OCI-LY1 (cell line): ENCODE measurements at regions not wholly inside any gene's neighbourhood (a gene's known extent, or its start where the extent isn't known, plus 50 kb on each side); places are given as distances from the start of the nearest gene placed in this dataset.

Experiments
- H2AFZ ChIP-seq: fragments of 200-600 bp; sonication (generic), shearing (Covaris generic); 2 replicates; pipeline ENCODE4 v1.6.0; 2014; ENCODE audit warnings: antibody characterized with exemption, mild to moderate bottlenecking, low read length
- H3F3A ChIP-seq: fragments of 200-600 bp; sonication (generic), shearing (Covaris generic); 2 replicates; pipeline ENCODE4 v1.6.0; 2014; ENCODE audit warnings: mild to moderate bottlenecking, antibody characterized with exemption, low read length, moderate library complexity; ENCODE audit not compliant: insufficient read depth
- H3K27ac ChIP-seq: fragments of 200-600 bp; sonication (generic); 2 replicates; pipeline ENCODE4 v1.5.1; 2014; ENCODE audit warnings: low read length, mixed run types, mild to moderate bottlenecking, low read depth; ENCODE audit not compliant: poor library complexity, severe bottlenecking
- H3K27me3 ChIP-seq: fragments of 200-600 bp; sonication (generic); 2 replicates; pipeline ENCODE4 v1.6.0; 2014; ENCODE audit warnings: antibody characterized with exemption, mild to moderate bottlenecking, low read length, moderate library complexity; ENCODE audit not compliant: insufficient read depth
- H3K36me3 ChIP-seq: fragments of 200-600 bp; sonication (generic); 2 replicates; pipeline ENCODE4 v1.6.1; 2014; ENCODE audit warnings: mild to moderate bottlenecking, antibody characterized with exemption, low read length, moderate library complexity, mixed read lengths; ENCODE audit not compliant: insufficient read depth
- H3K4me1 ChIP-seq: fragments of 200-600 bp; sonication (generic); 2 replicates; pipeline ENCODE4 v1.5.1; 2014; ENCODE audit warnings: mild to moderate bottlenecking, low read length, moderate library complexity; ENCODE audit not compliant: insufficient read depth, severe bottlenecking
- H3K4me2 ChIP-seq: fragments of 200-600 bp; sonication (generic), shearing (Covaris generic); 2 replicates; pipeline ENCODE4 v1.6.1; 2014; ENCODE audit warnings: low read length
- H3K4me3 ChIP-seq: fragments of 200-600 bp; sonication (generic); 2 replicates; pipeline ENCODE4 v1.5.1; 2014; ENCODE audit warnings: low read length, low read depth, mild to moderate bottlenecking, mixed read lengths; ENCODE audit not compliant: poor library complexity, severe bottlenecking
- H3K79me2 ChIP-seq: fragments of 200-600 bp; shearing (Covaris generic); 2 replicates; pipeline ENCODE4 v1.6.1; 2016; ENCODE audit warnings: mixed run types, low read length, mixed read lengths; ENCODE audit not compliant: insufficient read depth
- H3K9ac ChIP-seq: fragments of 200-600 bp; sonication (generic), shearing (Covaris generic); 2 replicates; pipeline ENCODE4 v1.6.1; 2014; ENCODE audit warnings: mild to moderate bottlenecking, low read length, mixed read lengths
- H3K9me2 ChIP-seq: fragments of 200-600 bp; sonication (generic), shearing (Covaris generic); 2 replicates; pipeline ENCODE4 v1.6.1; 2014; ENCODE audit warnings: low read depth, mild to moderate bottlenecking, low read length, mixed read lengths
- H3K9me3 ChIP-seq: fragments of 200-600 bp; shearing (Covaris generic); 2 replicates; pipeline ENCODE4 v1.6.1; 2014; ENCODE audit warnings: low read length, mixed read lengths
- H4K20me1 ChIP-seq: fragments of 200-600 bp; sonication (generic), shearing (Covaris generic); 2 replicates; pipeline ENCODE4 v1.6.0; 2016; ENCODE audit warnings: mild to moderate bottlenecking, low read length; ENCODE audit not compliant: insufficient read depth
- EZH2 ChIP-seq: fragments of 200-600 bp; sonication (generic), shearing (Covaris generic); IDR thresholded peaks from 2 replicates; pipeline ENCODE4 v1.8.0; 2017; ENCODE audit warnings: borderline replicate concordance, mixed run types, mild to moderate bottlenecking, antibody characterized with exemption, low read length, moderate library complexity, mixed read lengths
- TF ChIP-seq, protein P1 (sequence below): fragments of 200-600 bp; sonication (generic), shearing (Covaris generic); IDR thresholded peaks from 2 replicates; pipeline ENCODE4 v1.5.1; 2017; ENCODE audit warnings: mild to moderate bottlenecking, antibody characterized with exemption, low read length, moderate library complexity, mixed read lengths

DNA sequence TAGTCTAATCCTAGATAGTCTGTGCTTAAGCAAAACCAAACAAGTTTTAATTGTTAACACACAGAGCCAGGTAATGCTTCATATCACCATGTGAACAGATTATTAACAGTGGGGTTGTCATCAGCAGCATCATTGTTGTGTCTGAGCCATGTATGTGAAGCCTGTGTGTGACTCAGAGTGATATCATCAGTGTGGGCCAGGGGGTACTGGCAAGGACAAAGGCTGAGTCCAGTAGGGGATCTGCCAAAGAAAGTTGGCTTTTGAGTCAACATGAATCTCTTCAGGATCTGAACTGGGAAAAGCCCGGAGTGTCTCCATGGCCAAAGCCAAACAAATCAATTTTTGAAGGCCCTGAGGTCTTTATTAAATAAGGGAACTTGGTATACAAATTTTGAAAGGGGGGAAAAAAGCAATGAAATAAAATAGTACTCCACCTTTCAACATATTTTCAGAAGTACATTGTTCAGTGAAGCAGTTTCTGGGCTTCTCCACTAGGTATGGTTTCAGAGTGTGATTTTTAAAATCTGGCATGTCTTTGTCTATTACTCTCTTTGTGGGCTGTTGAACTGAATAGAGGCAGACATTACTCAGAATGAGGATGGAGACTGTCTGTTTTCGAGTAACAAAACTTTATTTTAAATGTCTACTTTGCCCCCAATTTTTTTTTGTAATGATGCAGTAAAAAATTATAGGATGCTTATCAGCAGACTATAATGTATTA lies 444.2 kb upstream of the JAG1 start:
- Histone ChIP-seq H3K9me2 (no peaks in the 10 kb centered on the region), H3K4me2 (no peak overlapping the region), H3K9me3 (no peaks in the 10 kb centered on the region)

DNA sequence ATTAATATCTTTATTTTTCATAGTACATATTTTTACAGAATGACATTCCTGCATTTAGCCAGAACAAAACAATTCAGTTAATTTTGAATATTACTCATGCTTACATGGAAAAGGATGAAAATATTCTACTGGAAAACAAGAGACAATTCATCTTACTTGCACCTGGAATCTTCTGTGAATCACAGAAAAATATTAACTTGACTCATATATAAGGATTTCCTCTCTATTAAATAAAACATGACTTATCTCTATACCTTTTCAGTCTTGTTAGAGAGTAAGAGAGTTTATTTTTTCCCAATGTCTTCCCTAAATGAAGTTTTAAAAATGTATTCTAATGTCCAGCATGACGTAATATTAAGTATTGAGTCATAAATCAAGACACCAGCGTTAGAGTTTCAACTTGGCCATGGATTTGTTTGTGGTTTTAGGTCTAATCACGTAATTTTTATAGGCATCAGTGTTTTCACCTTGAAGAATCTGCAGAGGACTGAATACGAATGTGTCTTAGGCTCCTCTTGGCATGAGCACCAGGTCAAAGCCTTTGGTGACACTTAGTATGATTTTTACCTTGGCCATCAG lies 445.1 kb upstream of the JAG1 start:
- Histone ChIP-seq H3K4me3 (no peak overlapping the region), H4K20me1 (no peaks in the 10 kb centered on the region), H3K36me3 (no peaks in the 10 kb centered on the region), H3K9ac (no peak overlapping the region), H3K4me2 (no peak overlapping the region), H3K27ac (no peak overlapping the region), H3K79me2 (no peaks in the 10 kb centered on the region), H3K9me2 (no peaks in the 10 kb centered on the region), H3K4me1 (no peaks in the 10 kb centered on the region), H2AFZ (no peak overlapping the region), H3K9me3 (no peaks in the 10 kb centered on the region), H3K27me3 (no peaks in the 10 kb centered on the region), H3F3A (no peaks in the 10 kb centered on the region)
- TF ChIP-seq, protein P1, sequence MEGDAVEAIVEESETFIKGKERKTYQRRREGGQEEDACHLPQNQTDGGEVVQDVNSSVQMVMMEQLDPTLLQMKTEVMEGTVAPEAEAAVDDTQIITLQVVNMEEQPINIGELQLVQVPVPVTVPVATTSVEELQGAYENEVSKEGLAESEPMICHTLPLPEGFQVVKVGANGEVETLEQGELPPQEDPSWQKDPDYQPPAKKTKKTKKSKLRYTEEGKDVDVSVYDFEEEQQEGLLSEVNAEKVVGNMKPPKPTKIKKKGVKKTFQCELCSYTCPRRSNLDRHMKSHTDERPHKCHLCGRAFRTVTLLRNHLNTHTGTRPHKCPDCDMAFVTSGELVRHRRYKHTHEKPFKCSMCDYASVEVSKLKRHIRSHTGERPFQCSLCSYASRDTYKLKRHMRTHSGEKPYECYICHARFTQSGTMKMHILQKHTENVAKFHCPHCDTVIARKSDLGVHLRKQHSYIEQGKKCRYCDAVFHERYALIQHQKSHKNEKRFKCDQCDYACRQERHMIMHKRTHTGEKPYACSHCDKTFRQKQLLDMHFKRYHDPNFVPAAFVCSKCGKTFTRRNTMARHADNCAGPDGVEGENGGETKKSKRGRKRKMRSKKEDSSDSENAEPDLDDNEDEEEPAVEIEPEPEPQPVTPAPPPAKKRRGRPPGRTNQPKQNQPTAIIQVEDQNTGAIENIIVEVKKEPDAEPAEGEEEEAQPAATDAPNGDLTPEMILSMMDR: no peak
- no peak for TF ChIP-seq EZH2

More for the DNA sequence above, 444.2 kb upstream of the JAG1 start:
- TF ChIP-seq EZH2: no peak
- TF ChIP-seq, protein P1: no peak
- Histone ChIP-seq H3K79me2 (no peaks in the 10 kb centered on the region), H3K4me1 (no peaks in the 10 kb centered on the region), H4K20me1 (no peaks in the 10 kb centered on the region), H3K27ac (no peak overlapping the region), H2AFZ (no peak overlapping the region), H3K27me3 (no peaks in the 10 kb centered on the region), H3K36me3 (no peaks in the 10 kb centered on the region), H3F3A (no peaks in the 10 kb centered on the region), H3K9ac (no peak overlapping the region), H3K4me3 (no peak overlapping the region)

DNA sequence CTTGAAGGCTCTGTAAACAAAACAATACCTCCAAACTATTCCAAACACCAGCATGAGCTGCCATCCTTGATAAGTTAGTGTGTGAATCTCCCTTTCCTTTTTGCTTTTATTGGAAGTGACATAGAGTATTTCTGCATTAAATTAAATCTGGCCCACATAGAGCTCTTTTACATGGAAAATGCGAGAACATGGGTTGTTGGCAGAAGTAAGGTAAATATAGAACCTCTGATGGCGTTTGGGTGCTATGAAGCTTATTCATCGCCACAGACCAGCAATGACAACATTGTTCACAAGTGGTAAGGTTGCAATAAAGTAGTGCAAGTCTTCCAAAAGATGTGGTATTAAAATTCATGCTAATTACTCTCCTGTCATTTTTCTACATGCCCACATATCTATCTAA lies 445.8 kb upstream of the JAG1 start:
- Histone ChIP-seq H3K9me2 (no peaks in the 10 kb centered on the region), H3K4me2 (no peak overlapping the region), H3K36me3 (no peaks in the 10 kb centered on the region), H3K79me2 (no peaks in the 10 kb centered on the region), H3K27me3 (no peaks in the 10 kb centered on the region), H3K4me3 (no peak overlapping the region), H3K9me3 (no peaks in the 10 kb centered on the region), H3K27ac (no peak overlapping the region), H4K20me1 (no peaks in the 10 kb centered on the region), H3F3A (no peaks in the 10 kb centered on the region), H3K4me1 (no peaks in the 10 kb centered on the region), H3K9ac (no peak overlapping the region), H2AFZ (no peak overlapping the region)
- no peak for TF ChIP-seq EZH2
- TF ChIP-seq, protein P1: no peak
